Aorta (tissue), 5 donors: ENCODE measurements at regions not wholly inside any gene's neighbourhood (a gene's known extent, or its start where the extent isn't known, plus 50 kb on each side); places are given as distances from the start of the nearest gene placed in this dataset.

ENCODE experiments used
- ATAC-seq: fragments of 200-7000 bp; cut with Tn5 transposase; one replicate; pipeline ENCODE4 v1.9.1; 2022; ENCODE audit warnings: moderate library complexity; ENCODE audit not compliant: low FRiP score
- DNase-seq, 2 donors: peaks; one replicate each; pipeline ENCODE4 v3.0.0-alpha.2; 2020
- H3K27ac ChIP-seq, 2 donors: one replicate each; pipeline ENCODE4 v1.5.1; 2013; ENCODE audit warnings: low read length in 2 of 2, mild to moderate bottlenecking in 2 of 2, moderate library complexity in 2 of 2, control low read depth in 1 of 2, inconsistent platforms in 1 of 2, low read depth in 1 of 2
- H3K27me3 ChIP-seq, 2 donors: one replicate each; pipeline ENCODE4 v1.6.1; 2013; ENCODE audit warnings: control low read depth in 1 of 2, low read length in 1 of 2, mild to moderate bottlenecking in 1 of 2, moderate library complexity in 1 of 2; ENCODE audit not compliant: insufficient read depth in 2 of 2, control insufficient read depth in 1 of 2
- H3K36me3 ChIP-seq, 2 donors: one replicate each; pipeline ENCODE4 v1.6.1; 2013; ENCODE audit warnings: control low read depth in 1 of 2, low read length in 1 of 2, mild to moderate bottlenecking in 1 of 2; ENCODE audit not compliant: insufficient read depth in 2 of 2, control insufficient read depth in 1 of 2
- H3K4me1 ChIP-seq, 2 donors: one replicate each; pipeline ENCODE4 v1.6.1; 2013; ENCODE audit warnings: low read length in 2 of 2, control low read depth in 1 of 2, mild to moderate bottlenecking in 1 of 2, moderate library complexity in 1 of 2; ENCODE audit not compliant: insufficient read depth in 2 of 2, control insufficient read depth in 1 of 2
- H3K4me3 ChIP-seq, 2 donors: one replicate each; pipeline ENCODE4 v1.5.1; 2013; ENCODE audit warnings: low read length in 2 of 2, control low read depth in 1 of 2, mild to moderate bottlenecking in 1 of 2
- H3K9me3 ChIP-seq: one replicate; pipeline ENCODE4 v1.6.1; 2013; ENCODE audit warnings: mild to moderate bottlenecking, low read length; ENCODE audit not compliant: control insufficient read depth
- WGBS, 2 donors: extraction: QIAGEN DNeasy Blood & Tissue Kit; methylation state at CpG; one replicate each; pipeline ENCODE4 v1.1.7; 2013; 5-methylcytosine and 5-hydroxymethylcytosine counted together
- intact Hi-C, 2 donors: fragments of 100-400 bp; cut with DNase I; formaldehyde crosslinking; loops; one replicate each; pipeline versions ENCODE4 v1.14.2 to v1.15.0; 2022
- donor health status: healthy with polysubstance abuse.
- donor health status: Bipolar disorder and iron deficiency.
- donor health status: DM: no; HTN: no; CAD: no.
- donor health status: DM: no; HTN: no; CAD: no.
- donor health status: DM: yes; HTN: yes; CAD: no.

DNA sequence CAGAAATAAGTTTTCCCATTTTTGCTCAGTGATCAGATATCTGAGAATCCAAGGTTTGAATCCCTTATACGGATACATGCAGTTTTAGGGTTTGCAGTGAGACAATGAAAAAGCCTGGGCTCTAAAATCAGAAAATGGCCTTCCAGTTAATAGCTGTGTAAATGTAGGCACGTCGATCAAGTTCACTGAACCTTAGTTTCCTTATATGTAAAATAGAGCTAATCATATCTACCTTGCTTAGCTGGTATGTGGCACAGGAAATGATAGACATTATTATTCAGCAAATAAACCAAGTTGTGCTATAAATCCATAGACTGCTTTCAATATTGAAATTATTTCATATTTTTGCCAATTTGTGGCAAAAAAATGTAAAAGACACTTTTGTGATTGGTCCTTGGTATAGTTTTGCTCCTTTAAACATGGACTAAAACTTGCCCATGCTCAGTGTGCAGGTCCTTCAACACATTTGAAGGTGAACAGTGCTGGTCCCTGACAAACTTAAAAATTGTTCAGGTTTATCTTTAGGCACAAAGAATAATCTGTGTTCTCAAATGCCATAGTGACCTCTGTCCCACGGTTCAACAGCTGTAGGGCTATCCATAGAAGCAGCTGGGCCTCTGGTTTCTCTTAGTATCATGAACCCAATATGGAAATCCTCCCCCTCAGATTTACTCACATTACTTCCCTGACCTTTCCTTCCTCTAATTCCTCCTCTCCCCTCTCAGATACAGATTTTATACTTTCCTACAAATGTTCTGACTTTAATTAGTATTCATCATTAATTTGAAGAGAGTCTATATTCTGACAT, 51.0 kb downstream of the CCDC54 start:
- intact Hi-C loops: loop anchor here in 1 of 2 donors (2.0 kb wide), 1 partner anchor 191 kb away; no protein-coding TSS in a partner anchor
- WGBS, 2 donors: 84 to 87% methylated on average over 4 of the region's 4 CpGs

DNA sequence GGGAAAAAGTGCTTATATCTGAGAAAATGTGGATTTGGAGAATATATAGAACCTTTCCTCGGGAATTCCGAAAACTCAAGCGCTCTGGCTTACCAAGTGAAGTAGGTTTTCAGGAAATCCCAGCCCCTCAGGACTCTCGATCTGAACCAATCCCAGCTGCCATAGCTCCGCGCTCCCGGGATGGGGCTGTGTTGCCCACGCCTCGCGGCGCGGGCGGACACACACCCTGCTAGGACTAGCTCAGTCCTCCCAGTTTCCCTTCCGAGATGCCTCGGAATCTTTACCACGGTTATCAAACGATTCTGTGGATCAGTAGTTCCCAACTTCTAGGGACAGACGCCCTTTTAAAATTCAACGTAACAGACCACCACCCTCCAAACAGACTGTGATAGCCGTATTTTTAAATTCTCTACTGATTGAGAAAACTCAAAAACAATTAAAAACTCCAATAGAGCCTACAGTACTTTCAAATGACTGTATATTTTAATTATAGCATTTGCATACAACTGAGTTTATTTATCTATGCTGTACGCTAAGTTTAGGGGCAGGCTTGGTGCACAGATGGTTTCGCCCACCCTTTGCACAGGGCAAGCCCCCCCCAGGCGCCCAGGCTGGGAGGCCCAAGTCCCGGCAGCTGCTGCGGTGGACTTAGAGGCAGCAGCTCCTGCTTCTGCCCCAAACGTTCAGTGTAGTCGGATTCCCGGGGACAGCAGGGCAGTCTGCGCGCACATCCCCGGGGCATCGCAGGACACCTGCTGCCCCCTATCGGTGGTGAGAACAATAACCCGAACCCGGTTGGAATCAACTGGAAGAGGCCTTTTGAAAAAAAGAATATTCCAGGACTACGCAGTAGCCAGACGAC, 52.3 kb downstream of the CCDC54 start:
- Histone ChIP-seq H3K36me3 (no peaks in the 10 kb centered on the region), H3K4me1 (no peaks in the 10 kb centered on the region), H3K9me3 (no peaks in the 10 kb centered on the region), H3K27me3 (no peaks in the 10 kb centered on the region), H3K4me3 (peak overlapping the region; percentile 74 to 97), H3K27ac (peak overlapping the region; percentile 84 to 89)
- WGBS, 2 donors: 1 to 3% methylated on average over 37 of the region's 37 CpGs
- DNase-seq (peak; percentile 84 to 88), ATAC-seq (peak; percentile 93)
- intact Hi-C loops: loop anchor here (2.0 to 5.0 kb wide), 3 partner anchors 93 to 193 kb away; partner anchors contain the start of gene BBX (in 1 of the 2)

More for the DNA sequence above, 51.0 kb downstream of the CCDC54 start:
- ATAC-seq (no peak), DNase-seq (no peak)
- Histone ChIP-seq H3K36me3 (no peaks in the 10 kb centered on the region), H3K27me3 (no peaks in the 10 kb centered on the region), H3K9me3 (no peaks in the 10 kb centered on the region), H3K4me1 (no peaks in the 10 kb centered on the region), H3K4me3 (no peak overlapping the region), H3K27ac (no peak overlapping the region)

DNA sequence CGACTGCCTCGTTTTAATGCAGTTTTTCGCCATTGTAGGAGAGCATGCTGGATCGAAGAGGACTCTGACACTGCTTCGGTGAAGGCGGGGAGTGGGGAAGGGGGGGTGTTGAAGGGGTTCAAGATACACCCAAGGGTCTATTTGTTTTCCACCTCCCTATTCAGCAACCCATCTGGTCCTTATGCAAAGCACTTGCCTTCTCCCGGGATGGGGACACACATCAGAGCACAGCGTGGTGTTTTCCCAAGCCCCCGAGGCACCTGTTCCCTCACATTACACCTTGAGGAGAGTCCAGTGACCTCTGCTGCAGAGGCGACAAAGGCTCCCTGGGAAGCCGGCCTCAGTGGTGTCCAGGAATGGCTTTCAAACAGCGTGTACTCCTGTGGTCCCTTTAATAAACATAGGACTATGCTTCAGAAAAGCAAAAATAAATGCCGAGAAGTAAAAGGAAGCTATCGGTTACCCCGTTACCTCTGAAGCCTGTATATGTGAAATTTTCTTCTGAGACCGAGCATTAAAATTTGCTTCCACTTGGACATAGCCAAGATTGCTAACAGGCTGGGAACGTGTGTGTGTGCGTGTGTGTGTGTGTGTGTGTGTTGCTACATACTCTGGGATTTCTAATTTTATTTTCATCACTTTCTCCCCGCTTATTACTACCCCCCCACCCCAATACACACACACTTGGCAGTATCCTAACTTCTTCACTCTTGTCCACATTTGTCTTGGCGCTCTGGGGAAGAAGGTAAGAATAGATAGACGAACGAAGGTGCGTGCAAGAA, 53.2 kb downstream of the CCDC54 start:
- no peaks in the 10 kb centered on the region for H3K4me1 ChIP-seq
- no peaks in the 10 kb centered on the region for H3K27me3 ChIP-seq
- H3K27ac ChIP-seq: peak overlapping the region; percentile 84 to 99
- peak overlapping the region; percentile 74 to 97 for H3K4me3 ChIP-seq
- intact Hi-C loops: loop anchor here in 1 of 2 donors (5.0 kb wide), 2 partner anchors 92 to 188 kb away; partner anchors contain the start of gene BBX
- no peaks in the 10 kb centered on the region for H3K36me3 ChIP-seq
- 1 to 2% methylated on average over 23 of the region's 23 CpGs for WGBS, 2 donors
- DNase-seq (peak in 1 of 2 donors; percentile 47), ATAC-seq (peak; percentile 36)
- no peaks in the 10 kb centered on the region for H3K9me3 ChIP-seq

DNA sequence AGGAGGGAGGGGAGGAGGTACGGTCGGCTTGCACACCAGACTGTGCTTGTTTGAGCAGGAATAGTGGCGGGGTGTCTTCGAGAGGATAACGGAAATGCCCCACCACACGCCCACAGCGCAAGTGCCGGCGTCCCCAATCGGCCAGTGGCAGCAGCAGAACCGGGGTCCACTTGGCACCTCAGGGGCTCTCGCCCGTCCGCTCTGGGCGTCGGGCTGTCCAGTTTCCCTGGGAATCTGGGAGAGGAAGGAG, 53.7 kb downstream of the CCDC54 start:
- WGBS, 2 donors: 0 to 1% methylated on average over 16 of the region's 16 CpGs
- intact Hi-C loops: loop anchor here (1.0 to 5.0 kb wide), 3 partner anchors 91 to 189 kb away; partner anchors contain the start of gene BBX (in 1 of the 2)
- no peaks in the 10 kb centered on the region for H3K36me3 ChIP-seq
- ATAC-seq (no peak), DNase-seq (no peak)
- peak overlapping the region; percentile 74 to 97 for H3K4me3 ChIP-seq
- H3K9me3 ChIP-seq: no peaks in the 10 kb centered on the region
- no peaks in the 10 kb centered on the region for H3K27me3 ChIP-seq
- peak overlapping the region; percentile 73 to 99 for H3K27ac ChIP-seq
- no peaks in the 10 kb centered on the region for H3K4me1 ChIP-seq

DNA sequence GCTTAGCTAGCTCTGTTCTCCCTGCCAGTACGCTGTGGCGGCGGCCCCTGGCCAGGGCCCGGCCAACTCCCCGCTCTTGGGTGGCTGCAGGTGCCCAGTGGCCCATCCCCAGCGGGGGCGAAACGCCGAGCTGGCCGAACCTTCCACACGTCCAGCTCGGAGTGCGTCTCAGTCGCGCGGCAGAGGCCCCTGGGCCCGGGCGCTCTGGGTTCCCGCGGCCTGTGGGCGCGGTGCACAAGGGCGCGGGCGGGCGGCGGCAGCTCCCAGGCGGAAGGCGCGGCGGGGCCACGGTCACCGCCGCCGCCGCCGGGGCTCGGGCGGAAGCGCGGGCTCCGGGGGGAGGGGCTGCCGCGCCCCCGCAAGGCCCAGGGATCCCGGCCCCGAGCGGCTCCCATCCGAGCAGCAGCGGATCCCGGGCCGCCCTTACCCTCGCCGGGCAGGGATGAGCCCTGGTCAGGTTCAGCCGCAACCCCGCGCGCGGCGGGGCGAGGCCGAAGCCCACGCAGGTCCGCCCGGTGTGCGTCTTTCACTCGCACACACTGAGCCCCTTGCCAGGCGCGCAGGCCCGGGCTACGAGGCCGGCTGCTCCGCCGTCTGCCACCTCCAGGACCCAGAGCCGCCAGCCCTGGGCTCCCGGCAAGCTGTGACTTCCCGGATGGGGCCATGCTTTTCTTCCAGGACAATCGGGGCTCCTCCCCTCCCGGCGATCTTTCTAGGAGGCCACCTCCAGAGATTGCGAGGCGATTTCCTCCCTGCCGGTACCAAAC, 54.2 kb downstream of the CCDC54 start:
- DNase-seq: peak; percentile 87 to 91
- whole genome bisulfite sequencing, 2 donors: 0% methylated on average over 57 to 82 of the region's 83 CpGs

DNA sequence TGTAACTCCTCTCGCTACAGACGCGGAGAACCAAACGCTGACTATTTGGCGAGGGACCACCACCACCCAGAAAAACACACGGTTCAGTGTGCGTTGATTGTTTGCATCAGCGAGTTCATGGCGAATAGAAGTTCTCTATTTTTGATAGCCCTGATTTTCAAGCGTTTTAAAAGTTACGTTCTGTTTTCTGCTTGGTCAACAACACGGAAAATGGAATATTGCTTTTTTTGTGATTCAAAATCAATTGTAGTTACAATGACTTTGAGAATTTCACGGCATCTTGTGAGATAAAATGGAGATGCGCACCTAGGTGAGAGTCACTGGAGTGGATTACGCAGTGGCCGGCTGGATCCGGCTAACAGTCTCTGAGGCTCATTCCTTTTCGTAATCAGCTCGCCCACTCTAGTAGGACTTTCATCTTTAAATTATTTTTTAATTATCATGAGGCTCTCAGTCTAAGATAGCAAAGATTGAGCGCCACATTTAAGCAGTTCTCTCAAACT, 54.8 kb downstream of the CCDC54 start:
- H3K27ac ChIP-seq: peak overlapping the region; percentile 73 to 99
- DNase-seq (no peak), ATAC-seq (no peak)
- H3K27me3 ChIP-seq: no peaks in the 10 kb centered on the region
- no peaks in the 10 kb centered on the region for H3K36me3 ChIP-seq
- 3 to 4% methylated on average over 20 of the region's 20 CpGs for WGBS, 2 donors
- intact Hi-C loops: loop anchor here in 1 of 2 donors (5.0 kb wide), 2 partner anchors 90 to 190 kb away; partner anchors contain the start of gene BBX
- H3K9me3 ChIP-seq: no peaks in the 10 kb centered on the region
- H3K4me3 ChIP-seq: peak overlapping the region; percentile 74 to 97
- H3K4me1 ChIP-seq: no peaks in the 10 kb centered on the region

More for the DNA sequence above, 54.2 kb downstream of the CCDC54 start:
- no peaks in the 10 kb centered on the region for H3K36me3 ChIP-seq
- peak overlapping the region; percentile 73 to 99 for H3K27ac ChIP-seq
- ATAC-seq: peak; percentile 70
- H3K27me3 ChIP-seq: no peaks in the 10 kb centered on the region
- no peaks in the 10 kb centered on the region for H3K9me3 ChIP-seq
- peak overlapping the region; percentile 74 to 97 for H3K4me3 ChIP-seq
- H3K4me1 ChIP-seq: no peaks in the 10 kb centered on the region
- intact Hi-C loops: loop anchor here (1.0 to 5.0 kb wide), 3 partner anchors 91 to 189 kb away; partner anchors contain the start of gene BBX (in 1 of the 2)

DNA sequence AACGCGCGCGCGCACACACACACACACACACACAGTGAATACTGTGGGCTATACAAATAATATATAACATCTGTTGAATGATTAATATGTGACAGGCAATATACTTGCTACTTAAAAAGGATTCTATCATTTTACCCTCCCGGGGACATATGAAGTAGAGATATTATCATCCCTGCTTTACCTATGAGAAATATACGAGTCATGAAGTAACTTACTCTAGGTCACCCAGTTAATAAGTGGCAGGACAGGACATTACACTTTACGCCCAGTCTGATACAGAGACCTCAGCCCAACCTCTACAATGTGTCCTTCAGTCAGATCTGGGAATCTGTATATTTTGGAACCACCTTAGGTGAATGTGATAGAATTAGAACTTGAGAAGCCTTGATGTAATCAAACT, 55.4 kb downstream of the CCDC54 start:
- Histone ChIP-seq H3K27me3 (no peaks in the 10 kb centered on the region), H3K4me1 (no peaks in the 10 kb centered on the region), H3K27ac (no peak overlapping the region), H3K4me3 (no peak overlapping the region), H3K36me3 (no peaks in the 10 kb centered on the region), H3K9me3 (no peaks in the 10 kb centered on the region)
- 67 to 70% methylated on average over 8 of the region's 8 CpGs for WGBS, 2 donors
- intact Hi-C loops: loop anchor here in 1 of 2 donors (5.0 kb wide), 2 partner anchors 90 to 190 kb away; partner anchors contain the start of gene BBX
- DNase-seq: no peak
- no peak for ATAC-seq
